ENCODE measurements at regions not wholly inside any gene's neighbourhood (a gene's known extent, or its start where the extent isn't known, plus 50 kb on each side); places are given as distances from the start of the nearest gene placed in this dataset.
A peak's percentile ranks its signal among the peaks of the same experiment; 100 is the strongest.

DNA sequence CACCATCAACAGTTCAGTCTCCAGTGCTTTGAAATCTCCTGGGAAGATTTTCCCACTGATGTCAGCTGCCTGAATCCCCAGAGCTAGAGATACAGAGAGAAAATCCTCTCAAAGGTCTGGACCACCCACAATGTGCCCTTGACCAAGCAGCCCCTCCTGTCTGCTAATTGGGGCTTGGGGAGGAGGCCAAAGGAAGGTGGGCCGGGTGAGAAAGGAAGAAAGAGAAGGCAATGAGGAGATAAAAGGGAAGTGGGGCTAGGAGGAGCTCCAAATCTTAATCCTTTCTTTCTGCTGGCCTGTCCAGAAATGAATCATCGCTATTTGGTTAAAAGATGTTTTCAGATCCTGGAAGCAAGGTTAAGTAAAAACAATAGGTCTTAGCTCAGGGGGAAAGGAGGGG lies 322.9 kb downstream of the BCL11B start:
- TF ChIP-seq SPI1 (IDR thresholded peaks at IDR 0.05; ENCODE audit: borderline replicate concordance, low read depth) = peak; percentile 75
- TF ChIP-seq, protein P1, sequence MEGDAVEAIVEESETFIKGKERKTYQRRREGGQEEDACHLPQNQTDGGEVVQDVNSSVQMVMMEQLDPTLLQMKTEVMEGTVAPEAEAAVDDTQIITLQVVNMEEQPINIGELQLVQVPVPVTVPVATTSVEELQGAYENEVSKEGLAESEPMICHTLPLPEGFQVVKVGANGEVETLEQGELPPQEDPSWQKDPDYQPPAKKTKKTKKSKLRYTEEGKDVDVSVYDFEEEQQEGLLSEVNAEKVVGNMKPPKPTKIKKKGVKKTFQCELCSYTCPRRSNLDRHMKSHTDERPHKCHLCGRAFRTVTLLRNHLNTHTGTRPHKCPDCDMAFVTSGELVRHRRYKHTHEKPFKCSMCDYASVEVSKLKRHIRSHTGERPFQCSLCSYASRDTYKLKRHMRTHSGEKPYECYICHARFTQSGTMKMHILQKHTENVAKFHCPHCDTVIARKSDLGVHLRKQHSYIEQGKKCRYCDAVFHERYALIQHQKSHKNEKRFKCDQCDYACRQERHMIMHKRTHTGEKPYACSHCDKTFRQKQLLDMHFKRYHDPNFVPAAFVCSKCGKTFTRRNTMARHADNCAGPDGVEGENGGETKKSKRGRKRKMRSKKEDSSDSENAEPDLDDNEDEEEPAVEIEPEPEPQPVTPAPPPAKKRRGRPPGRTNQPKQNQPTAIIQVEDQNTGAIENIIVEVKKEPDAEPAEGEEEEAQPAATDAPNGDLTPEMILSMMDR (IDR thresholded peaks at IDR 0.05; ENCODE audit: insufficient read depth, low read length) = no peak
- TF ChIP-seq, protein P2, sequence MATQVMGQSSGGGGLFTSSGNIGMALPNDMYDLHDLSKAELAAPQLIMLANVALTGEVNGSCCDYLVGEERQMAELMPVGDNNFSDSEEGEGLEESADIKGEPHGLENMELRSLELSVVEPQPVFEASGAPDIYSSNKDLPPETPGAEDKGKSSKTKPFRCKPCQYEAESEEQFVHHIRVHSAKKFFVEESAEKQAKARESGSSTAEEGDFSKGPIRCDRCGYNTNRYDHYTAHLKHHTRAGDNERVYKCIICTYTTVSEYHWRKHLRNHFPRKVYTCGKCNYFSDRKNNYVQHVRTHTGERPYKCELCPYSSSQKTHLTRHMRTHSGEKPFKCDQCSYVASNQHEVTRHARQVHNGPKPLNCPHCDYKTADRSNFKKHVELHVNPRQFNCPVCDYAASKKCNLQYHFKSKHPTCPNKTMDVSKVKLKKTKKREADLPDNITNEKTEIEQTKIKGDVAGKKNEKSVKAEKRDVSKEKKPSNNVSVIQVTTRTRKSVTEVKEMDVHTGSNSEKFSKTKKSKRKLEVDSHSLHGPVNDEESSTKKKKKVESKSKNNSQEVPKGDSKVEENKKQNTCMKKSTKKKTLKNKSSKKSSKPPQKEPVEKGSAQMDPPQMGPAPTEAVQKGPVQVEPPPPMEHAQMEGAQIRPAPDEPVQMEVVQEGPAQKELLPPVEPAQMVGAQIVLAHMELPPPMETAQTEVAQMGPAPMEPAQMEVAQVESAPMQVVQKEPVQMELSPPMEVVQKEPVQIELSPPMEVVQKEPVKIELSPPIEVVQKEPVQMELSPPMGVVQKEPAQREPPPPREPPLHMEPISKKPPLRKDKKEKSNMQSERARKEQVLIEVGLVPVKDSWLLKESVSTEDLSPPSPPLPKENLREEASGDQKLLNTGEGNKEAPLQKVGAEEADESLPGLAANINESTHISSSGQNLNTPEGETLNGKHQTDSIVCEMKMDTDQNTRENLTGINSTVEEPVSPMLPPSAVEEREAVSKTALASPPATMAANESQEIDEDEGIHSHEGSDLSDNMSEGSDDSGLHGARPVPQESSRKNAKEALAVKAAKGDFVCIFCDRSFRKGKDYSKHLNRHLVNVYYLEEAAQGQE (IDR thresholded peaks at IDR 0.05; ENCODE audit: insufficient replicate concordance, low read depth) = no peak
- no peak for TF ChIP-seq POLR2AphosphoS5 (IDR thresholded peaks at IDR 0.05; ENCODE audit: low read depth)
- TF ChIP-seq GABPA (IDR thresholded peaks at IDR 0.05; ENCODE audit: low read depth) = no peak
